H9 (cell line): ENCODE measurements at regions not wholly inside any gene's neighbourhood (a gene's known extent, or its start where the extent isn't known, plus 50 kb on each side); places are given as distances from the start of the nearest gene placed in this dataset.

Experiments
- DNase-seq: peaks from one replicate; pipeline ENCODE4 v3.0.0-alpha.2; 2017
- H2AFZ ChIP-seq: one replicate; pipeline ENCODE4 v1.6.1; 2013; ENCODE audit warnings: mild to moderate bottlenecking, low read length, control low read depth, moderate library complexity
- H2AK5ac ChIP-seq: 2 replicates; pipeline ENCODE4 v1.6.1; 2013; ENCODE audit warnings: low read length, control low read depth, mixed read lengths; ENCODE audit not compliant: insufficient read length
- H2BK120ac ChIP-seq: one replicate; pipeline ENCODE4 v1.6.1; 2013; ENCODE audit warnings: low read depth, mild to moderate bottlenecking, low read length, control low read depth, inconsistent platforms; ENCODE audit not compliant: poor library complexity, severe bottlenecking
- H2BK12ac ChIP-seq: 2 replicates; pipeline ENCODE4 v1.6.1; 2013; ENCODE audit warnings: low read length, control low read depth, mixed read lengths, low read depth; ENCODE audit not compliant: insufficient read length
- H2BK15ac ChIP-seq: 2 replicates; pipeline ENCODE4 v1.6.1; 2013; ENCODE audit warnings: low read depth, low read length, control low read depth
- H2BK20ac ChIP-seq: one replicate; pipeline ENCODE4 v1.6.1; 2013; ENCODE audit warnings: low read depth, mild to moderate bottlenecking, low read length, control low read depth, inconsistent platforms; ENCODE audit not compliant: poor library complexity, severe bottlenecking
- H2BK5ac ChIP-seq: 2 replicates; pipeline ENCODE4 v1.6.1; 2013; ENCODE audit warnings: low read length, control low read depth, mixed read lengths; ENCODE audit not compliant: insufficient read length
- H3K14ac ChIP-seq: 2 replicates; pipeline ENCODE4 v1.6.1; 2013; ENCODE audit warnings: low read length, control low read depth; ENCODE audit not compliant: insufficient read depth
- H3K18ac ChIP-seq: 2 replicates; pipeline ENCODE4 v1.6.1; 2013; ENCODE audit warnings: low read depth, mild to moderate bottlenecking, mixed read lengths, low read length, control low read depth; ENCODE audit not compliant: insufficient read length
- H3K23ac ChIP-seq: 2 replicates; pipeline ENCODE4 v1.6.1; 2013; ENCODE audit warnings: low read length, control low read depth, mixed read lengths, low read depth; ENCODE audit not compliant: insufficient read length
- H3K23me2 ChIP-seq: 2 replicates; pipeline ENCODE4 v1.6.1; 2013; ENCODE audit warnings: low read depth, mild to moderate bottlenecking, mixed read lengths, low read length, control low read depth; ENCODE audit not compliant: insufficient read length, poor library complexity, severe bottlenecking
- H3K27ac ChIP-seq: 2 replicates; pipeline ENCODE4 v1.5.1; 2013; ENCODE audit warnings: low read length, control low read depth, mixed read lengths, low read depth; ENCODE audit not compliant: insufficient read length
- H3K27me3 ChIP-seq: 2 replicates; pipeline ENCODE4 v1.6.1; 2013; ENCODE audit warnings: low read length, control low read depth, inconsistent platforms; ENCODE audit not compliant: insufficient read depth
- H3K4ac ChIP-seq: 2 replicates; pipeline ENCODE4 v1.6.1; 2013; ENCODE audit warnings: low read depth, mild to moderate bottlenecking, control low read depth, inconsistent platforms, low read length, moderate library complexity
- H3K4me1 ChIP-seq: 2 replicates; pipeline ENCODE4 v1.6.1; 2013; ENCODE audit warnings: low read length, control low read depth, inconsistent platforms; ENCODE audit not compliant: insufficient read depth
- H3K4me2 ChIP-seq: 2 replicates; pipeline ENCODE4 v1.6.1; 2013; ENCODE audit warnings: low read length, control low read depth, mixed read lengths; ENCODE audit not compliant: insufficient read length, insufficient read depth
- H3K56ac ChIP-seq: 2 replicates; pipeline ENCODE4 v1.6.1; 2013; ENCODE audit warnings: low read depth, mild to moderate bottlenecking, mixed read lengths, low read length, control low read depth; ENCODE audit not compliant: insufficient read length
- H3K79me1 ChIP-seq: 2 replicates; pipeline ENCODE4 v1.6.1; 2013; ENCODE audit warnings: low read depth, mild to moderate bottlenecking, moderate library complexity, low read length, control low read depth, inconsistent platforms; ENCODE audit not compliant: insufficient read depth, poor library complexity, severe bottlenecking
- H3K79me2 ChIP-seq: 2 replicates; pipeline ENCODE4 v1.6.1; 2013; ENCODE audit warnings: low read length, control low read depth, inconsistent platforms; ENCODE audit not compliant: insufficient read depth
- H3K9ac ChIP-seq: 2 replicates; pipeline ENCODE4 v1.6.1; 2013; ENCODE audit warnings: low read length, control low read depth, mixed read lengths; ENCODE audit not compliant: insufficient read length; ENCODE audit errors: extremely low read depth
- H3K9me3 ChIP-seq: one replicate; pipeline ENCODE4 v1.6.1; 2013; ENCODE audit warnings: low read depth, low read length, inconsistent platforms; ENCODE audit not compliant: control insufficient read depth
- H3T11ph ChIP-seq: one replicate; pipeline ENCODE4 v1.6.1; 2013; ENCODE audit warnings: mild to moderate bottlenecking, low read length, control low read depth, inconsistent platforms
- H4K20me1 ChIP-seq: one replicate; pipeline ENCODE4 v1.6.1; 2013; ENCODE audit not compliant: control insufficient read depth, insufficient read length, insufficient read depth
- H4K5ac ChIP-seq: 2 replicates; pipeline ENCODE4 v1.6.1; 2013; ENCODE audit warnings: low read depth, mild to moderate bottlenecking, mixed read lengths, low read length, control low read depth; ENCODE audit not compliant: insufficient read length
- H4K8ac ChIP-seq: replicated peaks from 2 replicates; pipeline ENCODE4 v1.6.1; 2013; ENCODE audit warnings: low read length, control low read depth, mixed read lengths, low read depth; ENCODE audit not compliant: insufficient read length
- H4K91ac ChIP-seq: 2 replicates; pipeline ENCODE4 v1.6.1; 2013; ENCODE audit warnings: low read depth, mild to moderate bottlenecking, moderate library complexity, mixed read lengths, low read length, control low read depth; ENCODE audit not compliant: insufficient read length
- H3K27ac Mint-ChIP-seq, 3 experiments: 2 replicates in 2 of 3; 3 replicates in 1 of 3; pipeline ENCODE4 v1.8.0; 2020 to 2021; ENCODE audit warnings: mixed read lengths in 3 of 3, mild to moderate bottlenecking in 1 of 3, moderate library complexity in 1 of 3
- H3K27me3 Mint-ChIP-seq: 2 replicates; pipeline ENCODE4 v1.8.0; 2021; ENCODE audit warnings: low read depth, mild to moderate bottlenecking, moderate library complexity, mixed read lengths
- H3K36me3 Mint-ChIP-seq, 3 experiments: 2 replicates in 2 of 3; 3 replicates in 1 of 3; pipeline ENCODE4 v1.8.0; 2020 to 2021; ENCODE audit warnings: low read depth in 3 of 3, mixed read lengths in 3 of 3; ENCODE audit not compliant: insufficient read depth in 1 of 3
- H3K4me1 Mint-ChIP-seq, 2 experiments: 2 replicates each; pipeline ENCODE4 v1.8.0; 2020; ENCODE audit warnings: mixed read lengths in 2 of 2
- H3K4me3 Mint-ChIP-seq, 2 experiments: 2 replicates in 1 of 2; 3 replicates in 1 of 2; pipeline ENCODE4 v1.8.0; 2020 to 2021; ENCODE audit warnings: mild to moderate bottlenecking in 2 of 2, mixed read lengths in 2 of 2, moderate library complexity in 1 of 2
- H3K9me3 Mint-ChIP-seq, 2 experiments: 2 replicates in 1 of 2; 3 replicates in 1 of 2; pipeline ENCODE4 v1.8.0; 2020; ENCODE audit warnings: mild to moderate bottlenecking in 2 of 2, mixed read lengths in 2 of 2, moderate library complexity in 1 of 2
- WGBS: extraction: QIAGEN DNeasy Blood & Tissue Kit; methylation state at CpG from one replicate; pipeline ENCODE4 v1.1.7; 2013; ENCODE audit warnings: missing lambda C conversion rate, low lambda C conversion rate, mixed read lengths; ENCODE audit not compliant: insufficient read length; ENCODE audit errors: extremely low coverage; 5-methylcytosine and 5-hydroxymethylcytosine counted together
- TF ChIP-seq, protein P1 (sequence below): fragments of 200-600 bp; sonication (generic); conservative IDR thresholded peaks from 3 replicates; pipeline ENCODE4 v1.8.0; 2021; ENCODE audit warnings: antibody characterized with exemption, mild to moderate bottlenecking

GRCh38 chrX:43500996-43501694, 155.0 kb upstream of the MAOA start:
- no peak overlapping the region for H3K27ac Mint-ChIP-seq
- no peak overlapping the region for H2AFZ ChIP-seq
- no peak overlapping the region for H3K4me3 Mint-ChIP-seq

More at GRCh38 chrX:43500996-43501694, 155.0 kb upstream of the MAOA start:
- H3K79me1 ChIP-seq: no peaks in the 10 kb centered on the region
- TF ChIP-seq, protein P1, sequence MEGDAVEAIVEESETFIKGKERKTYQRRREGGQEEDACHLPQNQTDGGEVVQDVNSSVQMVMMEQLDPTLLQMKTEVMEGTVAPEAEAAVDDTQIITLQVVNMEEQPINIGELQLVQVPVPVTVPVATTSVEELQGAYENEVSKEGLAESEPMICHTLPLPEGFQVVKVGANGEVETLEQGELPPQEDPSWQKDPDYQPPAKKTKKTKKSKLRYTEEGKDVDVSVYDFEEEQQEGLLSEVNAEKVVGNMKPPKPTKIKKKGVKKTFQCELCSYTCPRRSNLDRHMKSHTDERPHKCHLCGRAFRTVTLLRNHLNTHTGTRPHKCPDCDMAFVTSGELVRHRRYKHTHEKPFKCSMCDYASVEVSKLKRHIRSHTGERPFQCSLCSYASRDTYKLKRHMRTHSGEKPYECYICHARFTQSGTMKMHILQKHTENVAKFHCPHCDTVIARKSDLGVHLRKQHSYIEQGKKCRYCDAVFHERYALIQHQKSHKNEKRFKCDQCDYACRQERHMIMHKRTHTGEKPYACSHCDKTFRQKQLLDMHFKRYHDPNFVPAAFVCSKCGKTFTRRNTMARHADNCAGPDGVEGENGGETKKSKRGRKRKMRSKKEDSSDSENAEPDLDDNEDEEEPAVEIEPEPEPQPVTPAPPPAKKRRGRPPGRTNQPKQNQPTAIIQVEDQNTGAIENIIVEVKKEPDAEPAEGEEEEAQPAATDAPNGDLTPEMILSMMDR: no peak
- no peak overlapping the region for H2BK5ac ChIP-seq
- H3K18ac ChIP-seq: no peak overlapping the region
- H3K27ac ChIP-seq: no peak overlapping the region
- H3K9ac ChIP-seq: no peak overlapping the region
- Mint-ChIP-seq H3K9me3 (peaks cover 3 to 26% of the 10 kb centered on the region in 2 experiments; a peak in 4 of 5 replicates), H3K4me1 (peaks cover 20 to 32% of the 10 kb centered on the region in 2 experiments), H3K27me3 (no peaks in the 10 kb centered on the region), H3K36me3 (0 out of 7 replicates have a peak, but pooled peaks cover 0 to 4% (median 2%) of the 10 kb centered on the region in 3 experiments)
- H2BK120ac ChIP-seq: no peak overlapping the region
- H3K14ac ChIP-seq: no peak overlapping the region
- H4K8ac ChIP-seq: no peak overlapping the region
- no peak overlapping the region for H3T11ph ChIP-seq
- no peaks in the 10 kb centered on the region for H3K23me2 ChIP-seq
- no peak overlapping the region for H4K91ac ChIP-seq
- no peak overlapping the region for H2BK20ac ChIP-seq
- H4K20me1 ChIP-seq: no peaks in the 10 kb centered on the region
- no peaks in the 10 kb centered on the region for H3K9me3 ChIP-seq
- no peak overlapping the region for H2BK15ac ChIP-seq
- H3K4me2 ChIP-seq: no peak overlapping the region
- H2BK12ac ChIP-seq: no peak overlapping the region
- no peak overlapping the region for H3K23ac ChIP-seq
- no peak overlapping the region for H3K4ac ChIP-seq
- no peaks in the 10 kb centered on the region for H3K79me2 ChIP-seq
- H3K4me1 ChIP-seq: peaks cover 6% of the 10 kb centered on the region; the same call in 1 of the 2 replicates
- H4K5ac ChIP-seq: no peak overlapping the region
- H3K27me3 ChIP-seq: no peaks in the 10 kb centered on the region
- no peak overlapping the region for H2AK5ac ChIP-seq
- no CpG with 5 or more reads among the region's 2 CpGs for WGBS
- H3K56ac ChIP-seq: no peak overlapping the region
- DNase-seq: no peak
